H9 (cell line): ENCODE measurements at regions not wholly inside any gene's neighbourhood (a gene's known extent, or its start where the extent isn't known, plus 50 kb on each side); places are given as distances from the start of the nearest gene placed in this dataset.

Experiments used
- DNase-seq: peaks from one replicate; pipeline ENCODE4 v3.0.0-alpha.2; 2017
- H2AFZ ChIP-seq: one replicate; pipeline ENCODE4 v1.6.1; 2013; ENCODE audit warnings: mild to moderate bottlenecking, low read length, control low read depth, moderate library complexity
- H2AK5ac ChIP-seq: 2 replicates; pipeline ENCODE4 v1.6.1; 2013; ENCODE audit warnings: low read length, control low read depth, mixed read lengths; ENCODE audit not compliant: insufficient read length
- H2BK120ac ChIP-seq: one replicate; pipeline ENCODE4 v1.6.1; 2013; ENCODE audit warnings: low read depth, mild to moderate bottlenecking, low read length, control low read depth, inconsistent platforms; ENCODE audit not compliant: poor library complexity, severe bottlenecking
- H2BK12ac ChIP-seq: 2 replicates; pipeline ENCODE4 v1.6.1; 2013; ENCODE audit warnings: low read length, control low read depth, mixed read lengths, low read depth; ENCODE audit not compliant: insufficient read length
- H2BK15ac ChIP-seq: 2 replicates; pipeline ENCODE4 v1.6.1; 2013; ENCODE audit warnings: low read depth, low read length, control low read depth
- H2BK20ac ChIP-seq: one replicate; pipeline ENCODE4 v1.6.1; 2013; ENCODE audit warnings: low read depth, mild to moderate bottlenecking, low read length, control low read depth, inconsistent platforms; ENCODE audit not compliant: poor library complexity, severe bottlenecking
- H2BK5ac ChIP-seq: 2 replicates; pipeline ENCODE4 v1.6.1; 2013; ENCODE audit warnings: low read length, control low read depth, mixed read lengths; ENCODE audit not compliant: insufficient read length
- H3K14ac ChIP-seq: 2 replicates; pipeline ENCODE4 v1.6.1; 2013; ENCODE audit warnings: low read length, control low read depth; ENCODE audit not compliant: insufficient read depth
- H3K18ac ChIP-seq: 2 replicates; pipeline ENCODE4 v1.6.1; 2013; ENCODE audit warnings: low read depth, mild to moderate bottlenecking, mixed read lengths, low read length, control low read depth; ENCODE audit not compliant: insufficient read length
- H3K23ac ChIP-seq: 2 replicates; pipeline ENCODE4 v1.6.1; 2013; ENCODE audit warnings: low read length, control low read depth, mixed read lengths, low read depth; ENCODE audit not compliant: insufficient read length
- H3K23me2 ChIP-seq: 2 replicates; pipeline ENCODE4 v1.6.1; 2013; ENCODE audit warnings: low read depth, mild to moderate bottlenecking, mixed read lengths, low read length, control low read depth; ENCODE audit not compliant: insufficient read length, poor library complexity, severe bottlenecking
- H3K27ac ChIP-seq: 2 replicates; pipeline ENCODE4 v1.5.1; 2013; ENCODE audit warnings: low read length, control low read depth, mixed read lengths, low read depth; ENCODE audit not compliant: insufficient read length
- H3K27me3 ChIP-seq: 2 replicates; pipeline ENCODE4 v1.6.1; 2013; ENCODE audit warnings: low read length, control low read depth, inconsistent platforms; ENCODE audit not compliant: insufficient read depth
- H3K4ac ChIP-seq: 2 replicates; pipeline ENCODE4 v1.6.1; 2013; ENCODE audit warnings: low read depth, mild to moderate bottlenecking, control low read depth, inconsistent platforms, low read length, moderate library complexity
- H3K4me1 ChIP-seq: 2 replicates; pipeline ENCODE4 v1.6.1; 2013; ENCODE audit warnings: low read length, control low read depth, inconsistent platforms; ENCODE audit not compliant: insufficient read depth
- H3K4me2 ChIP-seq: 2 replicates; pipeline ENCODE4 v1.6.1; 2013; ENCODE audit warnings: low read length, control low read depth, mixed read lengths; ENCODE audit not compliant: insufficient read length, insufficient read depth
- H3K56ac ChIP-seq: 2 replicates; pipeline ENCODE4 v1.6.1; 2013; ENCODE audit warnings: low read depth, mild to moderate bottlenecking, mixed read lengths, low read length, control low read depth; ENCODE audit not compliant: insufficient read length
- H3K79me1 ChIP-seq: 2 replicates; pipeline ENCODE4 v1.6.1; 2013; ENCODE audit warnings: low read depth, mild to moderate bottlenecking, moderate library complexity, low read length, control low read depth, inconsistent platforms; ENCODE audit not compliant: insufficient read depth, poor library complexity, severe bottlenecking
- H3K79me2 ChIP-seq: 2 replicates; pipeline ENCODE4 v1.6.1; 2013; ENCODE audit warnings: low read length, control low read depth, inconsistent platforms; ENCODE audit not compliant: insufficient read depth
- H3K9ac ChIP-seq: 2 replicates; pipeline ENCODE4 v1.6.1; 2013; ENCODE audit warnings: low read length, control low read depth, mixed read lengths; ENCODE audit not compliant: insufficient read length; ENCODE audit errors: extremely low read depth
- H3K9me3 ChIP-seq: one replicate; pipeline ENCODE4 v1.6.1; 2013; ENCODE audit warnings: low read depth, low read length, inconsistent platforms; ENCODE audit not compliant: control insufficient read depth
- H3T11ph ChIP-seq: one replicate; pipeline ENCODE4 v1.6.1; 2013; ENCODE audit warnings: mild to moderate bottlenecking, low read length, control low read depth, inconsistent platforms
- H4K20me1 ChIP-seq: one replicate; pipeline ENCODE4 v1.6.1; 2013; ENCODE audit not compliant: control insufficient read depth, insufficient read length, insufficient read depth
- H4K5ac ChIP-seq: 2 replicates; pipeline ENCODE4 v1.6.1; 2013; ENCODE audit warnings: low read depth, mild to moderate bottlenecking, mixed read lengths, low read length, control low read depth; ENCODE audit not compliant: insufficient read length
- H4K8ac ChIP-seq: replicated peaks from 2 replicates; pipeline ENCODE4 v1.6.1; 2013; ENCODE audit warnings: low read length, control low read depth, mixed read lengths, low read depth; ENCODE audit not compliant: insufficient read length
- H4K91ac ChIP-seq: 2 replicates; pipeline ENCODE4 v1.6.1; 2013; ENCODE audit warnings: low read depth, mild to moderate bottlenecking, moderate library complexity, mixed read lengths, low read length, control low read depth; ENCODE audit not compliant: insufficient read length
- H3K27ac Mint-ChIP-seq, 3 experiments: 2 replicates in 2 of 3; 3 replicates in 1 of 3; pipeline ENCODE4 v1.8.0; 2020 to 2021; ENCODE audit warnings: mixed read lengths in 3 of 3, mild to moderate bottlenecking in 1 of 3, moderate library complexity in 1 of 3
- H3K27me3 Mint-ChIP-seq: 2 replicates; pipeline ENCODE4 v1.8.0; 2021; ENCODE audit warnings: low read depth, mild to moderate bottlenecking, moderate library complexity, mixed read lengths
- H3K36me3 Mint-ChIP-seq, 3 experiments: 2 replicates in 2 of 3; 3 replicates in 1 of 3; pipeline ENCODE4 v1.8.0; 2020 to 2021; ENCODE audit warnings: low read depth in 3 of 3, mixed read lengths in 3 of 3; ENCODE audit not compliant: insufficient read depth in 1 of 3
- H3K4me1 Mint-ChIP-seq, 2 experiments: 2 replicates each; pipeline ENCODE4 v1.8.0; 2020; ENCODE audit warnings: mixed read lengths in 2 of 2
- H3K4me3 Mint-ChIP-seq, 2 experiments: 2 replicates in 1 of 2; 3 replicates in 1 of 2; pipeline ENCODE4 v1.8.0; 2020 to 2021; ENCODE audit warnings: mild to moderate bottlenecking in 2 of 2, mixed read lengths in 2 of 2, moderate library complexity in 1 of 2
- H3K9me3 Mint-ChIP-seq, 2 experiments: 2 replicates in 1 of 2; 3 replicates in 1 of 2; pipeline ENCODE4 v1.8.0; 2020; ENCODE audit warnings: mild to moderate bottlenecking in 2 of 2, mixed read lengths in 2 of 2, moderate library complexity in 1 of 2
- CTCF ChIP-seq: fragments of 200-600 bp; sonication (generic); conservative IDR thresholded peaks from 3 replicates; pipeline ENCODE4 v1.8.0; 2021; ENCODE audit warnings: antibody characterized with exemption, mild to moderate bottlenecking
- WGBS: extraction: QIAGEN DNeasy Blood & Tissue Kit; methylation state at CpG from one replicate; pipeline ENCODE4 v1.1.7; 2013; ENCODE audit warnings: missing lambda C conversion rate, low lambda C conversion rate, mixed read lengths; ENCODE audit not compliant: insufficient read length; ENCODE audit errors: extremely low coverage; 5-methylcytosine and 5-hydroxymethylcytosine counted together

- Histone ChIP-seq H3K23ac (no peak overlapping the region), H3K9ac (no peak overlapping the region), H4K5ac (no peak overlapping the region), H2BK12ac (no peak overlapping the region), H3K18ac (no peak overlapping the region), H2AFZ (no peak overlapping the region), H3K79me2 (no peaks in the 10 kb centered on the region), H2BK15ac (no peak overlapping the region), H3K4me1 (peaks cover 11% of the 10 kb centered on the region; the same call in 1 of the 2 replicates), H3K27ac (no peak overlapping the region), H2BK120ac (no peak overlapping the region), H3K27me3 (no peaks in the 10 kb centered on the region), H2BK20ac (no peak overlapping the region), H3K56ac (no peak overlapping the region), H4K91ac (no peak overlapping the region), H3K79me1 (no peaks in the 10 kb centered on the region), H3T11ph (no peak overlapping the region), H4K8ac (no peak overlapping the region), H4K20me1 (no peaks in the 10 kb centered on the region), H3K9me3 (no peaks in the 10 kb centered on the region), H3K23me2 (no peaks in the 10 kb centered on the region), H3K14ac (no peak overlapping the region), H2BK5ac (no peak overlapping the region), H3K4ac (no peak overlapping the region), H2AK5ac (no peak overlapping the region), H3K4me2 (no peak overlapping the region)
- Mint-ChIP-seq H3K9me3 (no peaks in the 10 kb centered on the region; a peak in 1 of 5 replicates), H3K4me1 (peaks cover 18 to 19% of the 10 kb centered on the region in 2 experiments), H3K27ac (no peak overlapping the region), H3K36me3 (peaks cover 0 to 7% (median 5%) of the 10 kb centered on the region in 3 experiments; a peak in 5 of 7 replicates), H3K27me3 (peaks cover 6% of the 10 kb centered on the region; the same call in 1 of the 2 replicates), H3K4me3 (no peak overlapping the region)
- WGBS, result no CpG with 5 or more reads among the region's 4 CpGs
- DNase-seq, result no peak
- TF ChIP-seq CTCF, result no peak
Observed at GRCh38 chr16:65819136-65819898, 547.2 kb upstream of the CDH5 start.
